Liver (tissue), 8 donors: ENCODE measurements at regions not wholly inside any gene's neighbourhood (a gene's known extent, or its start where the extent isn't known, plus 50 kb on each side); places are given as distances from the start of the nearest gene placed in this dataset.

Experiments used
- DNase-seq: peaks from one replicate; pipeline ENCODE4 v3.0.0-alpha.2; 2017; ENCODE audit warnings: low spot score
- H3K27ac ChIP-seq, 2 donors: one replicate each; pipeline ENCODE4 v1.7.0; 2013; ENCODE audit warnings: inconsistent platforms in 2 of 2, low read length in 2 of 2, control low read depth in 1 of 2, low read depth in 1 of 2, mild to moderate bottlenecking in 1 of 2
- H3K27me3 ChIP-seq, 4 donors: one replicate each; pipeline versions ENCODE4 v1.6.1 to v1.7.0; 2013; ENCODE audit warnings: low read length in 3 of 4, inconsistent platforms in 1 of 4, mild to moderate bottlenecking in 1 of 4, moderate library complexity in 1 of 4; ENCODE audit not compliant: control insufficient read depth in 4 of 4, insufficient read depth in 4 of 4
- H3K36me3 ChIP-seq, 4 donors: one replicate each; pipeline versions ENCODE4 v1.6.1 to v1.7.0; 2013; ENCODE audit warnings: low read length in 3 of 4, mild to moderate bottlenecking in 3 of 4, low read depth in 1 of 4, moderate library complexity in 1 of 4; ENCODE audit not compliant: control insufficient read depth in 4 of 4, insufficient read depth in 3 of 4
- H3K4me1 ChIP-seq, 4 donors: one replicate each; pipeline versions ENCODE4 v1.6.1 to v1.7.0; 2013; ENCODE audit warnings: low read length in 3 of 4, mild to moderate bottlenecking in 3 of 4, moderate library complexity in 1 of 4; ENCODE audit not compliant: control insufficient read depth in 4 of 4, insufficient read depth in 4 of 4
- H3K4me3 ChIP-seq, 3 donors: one replicate each; pipeline versions ENCODE4 v1.6.1 to v1.7.0; 2013; ENCODE audit warnings: low read length in 3 of 3, control low read depth in 1 of 3, low read depth in 1 of 3, mild to moderate bottlenecking in 1 of 3
- H3K9ac ChIP-seq, 2 donors: one replicate each; pipeline ENCODE4 v1.7.0; 2013; ENCODE audit warnings: low read length in 2 of 2, mild to moderate bottlenecking in 2 of 2, moderate library complexity in 2 of 2, control low read depth in 1 of 2, low read depth in 1 of 2
- H3K9me3 ChIP-seq, 4 donors: one replicate each; pipeline versions ENCODE4 v1.6.1 to v1.7.0; 2013; ENCODE audit warnings: low read length in 3 of 4; ENCODE audit not compliant: control insufficient read depth in 4 of 4
- ATF3 ChIP-seq: IDR thresholded peaks from 2 replicates; pipeline ENCODE4 v1.6.1; 2016; ENCODE audit warnings: antibody characterized with exemption
- FOXA1 ChIP-seq: IDR thresholded peaks from 2 replicates; pipeline ENCODE4 v1.6.1; 2016; ENCODE audit warnings: antibody characterized with exemption
- FOXA2 ChIP-seq: IDR thresholded peaks from 2 replicates; pipeline ENCODE4 v1.6.1; 2016; ENCODE audit warnings: antibody characterized with exemption
- GABPA ChIP-seq, 2 donors: IDR thresholded peaks in 1 of 2; conservative IDR thresholded peaks in 1 of 2; 2 replicates each; pipeline ENCODE4 v1.6.1; 2016; ENCODE audit warnings: antibody characterized with exemption in 2 of 2, mild to moderate bottlenecking in 1 of 2, moderate library complexity in 1 of 2
- HNF4A ChIP-seq, 2 donors: conservative IDR thresholded peaks; 2 replicates each; pipeline ENCODE4 v1.6.1; 2016; ENCODE audit warnings: antibody characterized with exemption in 2 of 2, mild to moderate bottlenecking in 2 of 2
- HNF4G ChIP-seq: IDR thresholded peaks from 2 replicates; pipeline ENCODE4 v1.6.1; 2016; ENCODE audit warnings: antibody characterized with exemption
- JUND ChIP-seq, 2 donors: IDR thresholded peaks; 2 replicates each; pipeline ENCODE4 v1.6.1; 2016; ENCODE audit warnings: antibody characterized with exemption in 2 of 2
- MAX ChIP-seq: IDR thresholded peaks from 2 replicates; pipeline ENCODE4 v1.6.1; 2016; ENCODE audit warnings: antibody characterized with exemption
- NR2F2 ChIP-seq: IDR thresholded peaks from 2 replicates; pipeline ENCODE4 v1.6.1; 2016; ENCODE audit warnings: antibody characterized with exemption
- RAD21 ChIP-seq, 2 donors: IDR thresholded peaks; 2 replicates each; pipeline ENCODE4 v1.6.1; 2016; ENCODE audit warnings: antibody characterized with exemption in 2 of 2, mild to moderate bottlenecking in 2 of 2
- RXRA ChIP-seq, 2 donors: IDR thresholded peaks; 2 replicates each; pipeline ENCODE4 v1.6.1; 2017 to 2018; ENCODE audit warnings: antibody characterized with exemption in 2 of 2, mild to moderate bottlenecking in 1 of 2
- SP1 ChIP-seq: IDR thresholded peaks from 2 replicates; pipeline ENCODE4 v1.6.1; 2018; ENCODE audit warnings: antibody characterized with exemption, mild to moderate bottlenecking
- TAF1 ChIP-seq: conservative IDR thresholded peaks from 2 replicates; pipeline ENCODE4 v1.6.1; 2016; ENCODE audit warnings: antibody characterized with exemption, mild to moderate bottlenecking
- YY1 ChIP-seq: IDR thresholded peaks from 2 replicates; pipeline ENCODE4 v1.6.1; 2016; ENCODE audit warnings: antibody characterized with exemption, mild to moderate bottlenecking
- ZBTB33 ChIP-seq: IDR thresholded peaks from 2 replicates; pipeline ENCODE4 v1.6.1; 2016; ENCODE audit warnings: antibody characterized with exemption
- WGBS: extraction: QIAGEN DNeasy Blood & Tissue Kit; methylation state at CpG from one replicate; pipeline ENCODE4 v1.1.7; 2013; 5-methylcytosine and 5-hydroxymethylcytosine counted together
- TF ChIP-seq, protein P1 (sequence below): fragments of 150-350 bp; IDR thresholded peaks from 2 replicates; pipeline ENCODE4 v1.5.1; 2017; ENCODE audit warnings: improper control_type of control experiment, low read depth, low read length; ENCODE audit not compliant: missing input control
- TF ChIP-seq, protein P2 (sequence below): IDR thresholded peaks from 2 replicates; pipeline ENCODE4 v1.6.1; 2016; ENCODE audit warnings: antibody characterized with exemption, mild to moderate bottlenecking
- donor health status: healthy.
- donor health status: healthy.
- donor health status: healthy.
- donor health status: healthy.
- donor health status: healthy.

- Histone ChIP-seq H3K27ac (no peak overlapping the region), H3K9me3 (peaks cover 0 to 5% (median 0%) of the 10 kb centered on the region in 4 donors)
- 84% methylated on average over 9 of the region's 9 CpGs for WGBS
Observed at GRCh38 chr22:47421846-47422245, 659.4 kb downstream of the TBC1D22A start.

GRCh38 chr22:47420211-47420610, 657.8 kb downstream of the TBC1D22A start:
- peaks cover 0 to 5% (median 0%) of the 10 kb centered on the region in 4 donors for H3K9me3 ChIP-seq
- no peaks in the 10 kb centered on the region for H3K4me1 ChIP-seq
- DNase-seq: no peak
- H3K36me3 ChIP-seq: no peaks in the 10 kb centered on the region
- WGBS: 74% methylated on average over 3 of the region's 3 CpGs
- no peak overlapping the region for H3K4me3 ChIP-seq
- TF ChIP-seq ATF3: no peak
- TF ChIP-seq SP1: no peak
- TF ChIP-seq JUND (IDR thresholded peaks at IDR 0.05): no peak
- TF ChIP-seq FOXA2: no peak
- TF ChIP-seq, protein P1, sequence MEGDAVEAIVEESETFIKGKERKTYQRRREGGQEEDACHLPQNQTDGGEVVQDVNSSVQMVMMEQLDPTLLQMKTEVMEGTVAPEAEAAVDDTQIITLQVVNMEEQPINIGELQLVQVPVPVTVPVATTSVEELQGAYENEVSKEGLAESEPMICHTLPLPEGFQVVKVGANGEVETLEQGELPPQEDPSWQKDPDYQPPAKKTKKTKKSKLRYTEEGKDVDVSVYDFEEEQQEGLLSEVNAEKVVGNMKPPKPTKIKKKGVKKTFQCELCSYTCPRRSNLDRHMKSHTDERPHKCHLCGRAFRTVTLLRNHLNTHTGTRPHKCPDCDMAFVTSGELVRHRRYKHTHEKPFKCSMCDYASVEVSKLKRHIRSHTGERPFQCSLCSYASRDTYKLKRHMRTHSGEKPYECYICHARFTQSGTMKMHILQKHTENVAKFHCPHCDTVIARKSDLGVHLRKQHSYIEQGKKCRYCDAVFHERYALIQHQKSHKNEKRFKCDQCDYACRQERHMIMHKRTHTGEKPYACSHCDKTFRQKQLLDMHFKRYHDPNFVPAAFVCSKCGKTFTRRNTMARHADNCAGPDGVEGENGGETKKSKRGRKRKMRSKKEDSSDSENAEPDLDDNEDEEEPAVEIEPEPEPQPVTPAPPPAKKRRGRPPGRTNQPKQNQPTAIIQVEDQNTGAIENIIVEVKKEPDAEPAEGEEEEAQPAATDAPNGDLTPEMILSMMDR: no peak
- no peak for TF ChIP-seq TAF1
- no peak for TF ChIP-seq HNF4G
- H3K27me3 ChIP-seq: peaks cover 0 to 4% (median 0%) of the 10 kb centered on the region in 4 donors
- H3K9ac ChIP-seq: no peak overlapping the region
- H3K27ac ChIP-seq: no peak overlapping the region

More at GRCh38 chr22:47421846-47422245, 659.4 kb downstream of the TBC1D22A start:
- H3K9ac ChIP-seq: no peak overlapping the region
- peaks cover 0 to 4% (median 0%) of the 10 kb centered on the region in 4 donors for H3K27me3 ChIP-seq
- DNase-seq: no peak
- H3K4me3 ChIP-seq: no peak overlapping the region
- no peak for TF ChIP-seq HNF4A (conservative IDR thresholded peaks at IDR 0.05)
- no peak for TF ChIP-seq FOXA1
- TF ChIP-seq RXRA (IDR thresholded peaks at IDR 0.05): no peak
- no peak for TF ChIP-seq NR2F2
- TF ChIP-seq ATF3: no peak
- no peak for TF ChIP-seq MAX
- no peak for TF ChIP-seq JUND (IDR thresholded peaks at IDR 0.05)
- TF ChIP-seq GABPA (IDR thresholded peaks at IDR 0.05 in 1 of 2, conservative IDR thresholded peaks at IDR 0.05 in 1 of 2): no peak
- no peak for TF ChIP-seq YY1
- TF ChIP-seq, protein P2, sequence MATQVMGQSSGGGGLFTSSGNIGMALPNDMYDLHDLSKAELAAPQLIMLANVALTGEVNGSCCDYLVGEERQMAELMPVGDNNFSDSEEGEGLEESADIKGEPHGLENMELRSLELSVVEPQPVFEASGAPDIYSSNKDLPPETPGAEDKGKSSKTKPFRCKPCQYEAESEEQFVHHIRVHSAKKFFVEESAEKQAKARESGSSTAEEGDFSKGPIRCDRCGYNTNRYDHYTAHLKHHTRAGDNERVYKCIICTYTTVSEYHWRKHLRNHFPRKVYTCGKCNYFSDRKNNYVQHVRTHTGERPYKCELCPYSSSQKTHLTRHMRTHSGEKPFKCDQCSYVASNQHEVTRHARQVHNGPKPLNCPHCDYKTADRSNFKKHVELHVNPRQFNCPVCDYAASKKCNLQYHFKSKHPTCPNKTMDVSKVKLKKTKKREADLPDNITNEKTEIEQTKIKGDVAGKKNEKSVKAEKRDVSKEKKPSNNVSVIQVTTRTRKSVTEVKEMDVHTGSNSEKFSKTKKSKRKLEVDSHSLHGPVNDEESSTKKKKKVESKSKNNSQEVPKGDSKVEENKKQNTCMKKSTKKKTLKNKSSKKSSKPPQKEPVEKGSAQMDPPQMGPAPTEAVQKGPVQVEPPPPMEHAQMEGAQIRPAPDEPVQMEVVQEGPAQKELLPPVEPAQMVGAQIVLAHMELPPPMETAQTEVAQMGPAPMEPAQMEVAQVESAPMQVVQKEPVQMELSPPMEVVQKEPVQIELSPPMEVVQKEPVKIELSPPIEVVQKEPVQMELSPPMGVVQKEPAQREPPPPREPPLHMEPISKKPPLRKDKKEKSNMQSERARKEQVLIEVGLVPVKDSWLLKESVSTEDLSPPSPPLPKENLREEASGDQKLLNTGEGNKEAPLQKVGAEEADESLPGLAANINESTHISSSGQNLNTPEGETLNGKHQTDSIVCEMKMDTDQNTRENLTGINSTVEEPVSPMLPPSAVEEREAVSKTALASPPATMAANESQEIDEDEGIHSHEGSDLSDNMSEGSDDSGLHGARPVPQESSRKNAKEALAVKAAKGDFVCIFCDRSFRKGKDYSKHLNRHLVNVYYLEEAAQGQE: no peak
- TF ChIP-seq ZBTB33: no peak
- TF ChIP-seq RAD21 (IDR thresholded peaks at IDR 0.05): no peak
- H3K4me1 ChIP-seq: no peaks in the 10 kb centered on the region
- no peaks in the 10 kb centered on the region for H3K36me3 ChIP-seq
